ENCODE measurements at regions not wholly inside any gene's neighbourhood (a gene's known extent, or its start where the extent isn't known, plus 50 kb on each side); places are given as distances from the start of the nearest gene placed in this dataset.

- TF ChIP-seq, protein P1, sequence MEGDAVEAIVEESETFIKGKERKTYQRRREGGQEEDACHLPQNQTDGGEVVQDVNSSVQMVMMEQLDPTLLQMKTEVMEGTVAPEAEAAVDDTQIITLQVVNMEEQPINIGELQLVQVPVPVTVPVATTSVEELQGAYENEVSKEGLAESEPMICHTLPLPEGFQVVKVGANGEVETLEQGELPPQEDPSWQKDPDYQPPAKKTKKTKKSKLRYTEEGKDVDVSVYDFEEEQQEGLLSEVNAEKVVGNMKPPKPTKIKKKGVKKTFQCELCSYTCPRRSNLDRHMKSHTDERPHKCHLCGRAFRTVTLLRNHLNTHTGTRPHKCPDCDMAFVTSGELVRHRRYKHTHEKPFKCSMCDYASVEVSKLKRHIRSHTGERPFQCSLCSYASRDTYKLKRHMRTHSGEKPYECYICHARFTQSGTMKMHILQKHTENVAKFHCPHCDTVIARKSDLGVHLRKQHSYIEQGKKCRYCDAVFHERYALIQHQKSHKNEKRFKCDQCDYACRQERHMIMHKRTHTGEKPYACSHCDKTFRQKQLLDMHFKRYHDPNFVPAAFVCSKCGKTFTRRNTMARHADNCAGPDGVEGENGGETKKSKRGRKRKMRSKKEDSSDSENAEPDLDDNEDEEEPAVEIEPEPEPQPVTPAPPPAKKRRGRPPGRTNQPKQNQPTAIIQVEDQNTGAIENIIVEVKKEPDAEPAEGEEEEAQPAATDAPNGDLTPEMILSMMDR (IDR thresholded peaks at IDR 0.05) = no peak
- no peak for TF ChIP-seq POLR2A (IDR thresholded peaks at IDR 0.05)
Observed at GRCh38 chr7:113281223-113281622, 162.9 kb upstream of the SMIM30 start.
